Mesendoderm (in vitro differentiated cells): ENCODE measurements at regions not wholly inside any gene's neighbourhood (a gene's known extent, or its start where the extent isn't known, plus 50 kb on each side); places are given as distances from the start of the nearest gene placed in this dataset.

Source experiments
- DNase-seq: peaks from one replicate; pipeline ENCODE4 v3.0.0; 2013
- H2AK5ac ChIP-seq: 2 replicates; pipeline ENCODE4 v1.6.1; 2013; ENCODE audit warnings: low read length, inconsistent platforms
- H2BK120ac ChIP-seq: 2 replicates; pipeline ENCODE4 v1.6.1; 2013; ENCODE audit warnings: low read depth, mild to moderate bottlenecking, low read length, moderate library complexity, mixed read lengths
- H2BK15ac ChIP-seq: replicated peaks from 2 replicates; pipeline ENCODE4 v1.6.1; 2013; ENCODE audit warnings: low read depth, mild to moderate bottlenecking, moderate library complexity
- H2BK5ac ChIP-seq: 2 replicates; pipeline ENCODE4 v1.6.1; 2013; ENCODE audit warnings: low read length, inconsistent platforms
- H3K18ac ChIP-seq: 2 replicates; pipeline ENCODE4 v1.6.1; 2013; ENCODE audit warnings: mild to moderate bottlenecking, low read length, mixed read lengths
- H3K23ac ChIP-seq: one replicate; pipeline ENCODE4 v1.6.1; 2013; ENCODE audit warnings: low read length
- H3K27ac ChIP-seq: 2 replicates; pipeline ENCODE4 v1.5.1; 2013; ENCODE audit warnings: low read depth, mild to moderate bottlenecking, inconsistent platforms, low read length, moderate library complexity
- H3K27me3 ChIP-seq: 2 replicates; pipeline ENCODE4 v1.6.1; 2013; ENCODE audit warnings: low read length, control low read depth, mild to moderate bottlenecking, inconsistent platforms; ENCODE audit not compliant: insufficient read depth, poor library complexity
- H3K36me3 ChIP-seq: 2 replicates; pipeline ENCODE4 v1.6.1; 2013; ENCODE audit warnings: low read length, inconsistent platforms; ENCODE audit not compliant: control insufficient read depth, insufficient read depth
- H3K4ac ChIP-seq: one replicate; pipeline ENCODE4 v1.6.1; 2013; ENCODE audit warnings: low read depth, mild to moderate bottlenecking, low read length, moderate library complexity
- H3K4me1 ChIP-seq: 2 replicates; pipeline ENCODE4 v1.6.1; 2013; ENCODE audit warnings: low read depth, low read length, inconsistent platforms; ENCODE audit not compliant: control insufficient read depth
- H3K4me2 ChIP-seq: 2 replicates; pipeline ENCODE4 v1.6.1; 2013; ENCODE audit warnings: low read length
- H3K4me3 ChIP-seq: 2 replicates; pipeline ENCODE4 v1.5.1; 2013; ENCODE audit warnings: mild to moderate bottlenecking, low read length
- H3K56ac ChIP-seq: one replicate; pipeline ENCODE4 v1.6.1; 2013; ENCODE audit warnings: low read length
- H3K79me1 ChIP-seq: 2 replicates; pipeline ENCODE4 v1.6.1; 2013; ENCODE audit warnings: low read length, inconsistent platforms
- H3K79me2 ChIP-seq: 2 replicates; pipeline ENCODE4 v1.6.1; 2013; ENCODE audit warnings: mild to moderate bottlenecking, low read length; ENCODE audit not compliant: control insufficient read depth, insufficient read depth
- H3K9ac ChIP-seq: 2 replicates; pipeline ENCODE4 v1.6.1; 2013; ENCODE audit warnings: low read length, inconsistent platforms
- H4K5ac ChIP-seq: one replicate; pipeline ENCODE4 v1.6.1; 2013; ENCODE audit warnings: low read length
- H4K8ac ChIP-seq: one replicate; pipeline ENCODE4 v1.6.1; 2013; ENCODE audit warnings: low read depth, mild to moderate bottlenecking, control low read depth, low read length, moderate library complexity
- WGBS: extraction: QIAGEN DNeasy Blood & Tissue Kit; methylation state at CpG from one replicate; pipeline ENCODE4 v1.1.7; 2013; ENCODE audit warnings: low lambda C conversion rate, missing lambda C conversion rate; ENCODE audit not compliant: insufficient coverage; ENCODE audit errors: extremely low coverage; 5-methylcytosine and 5-hydroxymethylcytosine counted together

DNA sequence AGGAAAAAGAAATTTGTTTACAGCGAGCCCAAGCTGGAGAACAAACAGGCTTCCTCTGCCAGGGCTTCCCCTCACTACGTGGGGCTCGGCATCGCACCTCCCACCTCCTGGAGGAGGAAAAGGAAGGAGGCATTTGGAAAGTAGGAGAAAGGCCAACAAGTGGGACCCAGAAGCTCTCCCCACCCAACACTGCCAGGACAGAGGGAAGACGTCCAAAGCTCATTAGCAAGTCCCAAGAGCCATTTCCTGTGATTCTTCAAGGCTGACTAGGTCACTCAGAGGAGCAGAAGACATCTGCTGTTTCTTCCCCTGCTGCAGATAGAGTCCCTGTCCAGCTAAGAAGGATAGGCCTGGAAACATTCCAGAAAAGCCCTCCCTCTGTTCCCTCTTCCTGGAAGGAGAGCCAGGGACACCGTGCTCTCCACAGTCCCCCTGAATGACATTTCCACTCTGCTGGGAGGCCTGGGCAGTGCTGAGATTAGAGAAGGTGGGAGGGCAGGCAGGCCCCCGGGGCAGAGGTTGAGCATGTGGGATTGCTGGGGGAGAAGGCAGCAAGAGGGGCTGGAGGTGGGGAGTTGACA lies 57.0 kb upstream of the NEURL1B start:
- no peak overlapping the region for H3K4me3 ChIP-seq
- H3K79me2 ChIP-seq = no peaks in the 10 kb centered on the region
- no peak overlapping the region for H2BK120ac ChIP-seq
- no peak overlapping the region for H4K5ac ChIP-seq
- H4K8ac ChIP-seq = no peak overlapping the region
- H3K23ac ChIP-seq = no peak overlapping the region
- no peaks in the 10 kb centered on the region for H3K79me1 ChIP-seq
- no peak overlapping the region for H3K9ac ChIP-seq
- no peaks in the 10 kb centered on the region for H3K4me1 ChIP-seq
- peak; percentile 27 for DNase-seq
- no peak overlapping the region for H3K18ac ChIP-seq
- H2BK5ac ChIP-seq = no peak overlapping the region
- no peak overlapping the region for H3K56ac ChIP-seq
- H3K4me2 ChIP-seq = no peak overlapping the region
- no peak overlapping the region for H3K27ac ChIP-seq
- no peak overlapping the region for H2AK5ac ChIP-seq
- no CpG with 5 or more reads among the region's 7 CpGs for WGBS
- no peak overlapping the region for H3K4ac ChIP-seq
- no peaks in the 10 kb centered on the region for H3K27me3 ChIP-seq
- no peaks in the 10 kb centered on the region for H3K36me3 ChIP-seq
- no peak overlapping the region for H2BK15ac ChIP-seq

DNA sequence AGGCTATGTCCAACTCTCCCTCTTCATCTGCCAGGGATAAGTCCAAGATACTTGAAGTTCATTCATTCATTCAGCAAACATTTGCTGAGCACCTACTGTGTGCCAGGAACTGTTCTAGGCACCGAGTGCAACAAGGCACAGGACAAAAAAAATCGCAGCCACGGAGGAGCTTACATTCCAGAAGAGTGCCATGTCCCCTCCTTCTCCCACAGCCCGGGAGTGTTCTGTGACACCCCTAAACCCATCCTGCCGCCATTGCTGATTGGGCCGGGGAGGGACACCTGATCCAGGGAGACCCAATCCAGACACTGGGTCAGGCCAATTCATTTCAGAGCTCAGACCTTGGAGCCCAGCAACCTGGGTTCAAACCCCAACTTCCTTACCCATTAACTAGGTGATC lies 58.1 kb upstream of the NEURL1B start:
- Histone ChIP-seq H4K8ac (no peak overlapping the region), H3K4ac (no peak overlapping the region), H3K18ac (no peak overlapping the region), H2BK5ac (no peak overlapping the region), H3K56ac (no peak overlapping the region), H2BK120ac (no peak overlapping the region), H3K4me2 (no peak overlapping the region), H3K9ac (no peak overlapping the region), H3K27me3 (no peaks in the 10 kb centered on the region), H3K79me2 (no peaks in the 10 kb centered on the region), H3K27ac (no peak overlapping the region), H4K5ac (no peak overlapping the region), H3K36me3 (no peaks in the 10 kb centered on the region), H3K23ac (no peak overlapping the region), H2BK15ac (no peak overlapping the region), H2AK5ac (no peak overlapping the region), H3K4me1 (no peaks in the 10 kb centered on the region), H3K4me3 (no peak overlapping the region), H3K79me1 (no peaks in the 10 kb centered on the region)
- no CpG with 5 or more reads among the region's 6 CpGs for WGBS
- no peak for DNase-seq

DNA sequence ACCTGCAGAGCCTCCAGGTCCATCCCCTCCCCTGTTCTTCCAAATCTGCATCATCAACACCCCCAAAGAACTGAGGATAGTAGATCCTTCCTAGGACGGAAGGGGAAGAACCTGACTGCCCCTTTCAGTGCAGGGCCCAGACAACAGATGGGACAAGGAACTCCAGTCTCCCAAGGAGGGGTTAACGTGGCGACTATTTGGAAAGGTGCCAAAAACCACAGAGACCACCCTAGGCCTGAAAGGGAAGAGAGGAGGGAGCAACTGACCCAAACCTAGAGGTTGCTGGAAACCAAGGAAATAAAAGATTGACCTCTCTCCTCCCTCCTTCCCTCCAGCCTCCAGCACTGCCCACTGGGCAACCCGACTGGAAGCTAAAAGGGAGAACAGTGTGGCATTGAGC lies 59.7 kb upstream of the NEURL1B start:
- Histone ChIP-seq H3K9ac (no peak overlapping the region), H3K18ac (no peak overlapping the region), H3K4me1 (no peaks in the 10 kb centered on the region), H3K79me2 (no peaks in the 10 kb centered on the region), H4K8ac (no peak overlapping the region), H3K4ac (no peak overlapping the region), H3K79me1 (no peaks in the 10 kb centered on the region), H2BK5ac (no peak overlapping the region), H3K56ac (no peak overlapping the region), H3K23ac (peak overlapping the region; percentile 66), H3K4me3 (no peak overlapping the region), H3K27ac (no peak overlapping the region), H4K5ac (no peak overlapping the region), H3K36me3 (no peaks in the 10 kb centered on the region), H2AK5ac (no peak overlapping the region), H3K27me3 (no peaks in the 10 kb centered on the region), H3K4me2 (no peak overlapping the region), H2BK15ac (no peak overlapping the region), H2BK120ac (no peak overlapping the region)
- no CpG with 5 or more reads among the region's 4 CpGs for WGBS
- no peak for DNase-seq

DNA sequence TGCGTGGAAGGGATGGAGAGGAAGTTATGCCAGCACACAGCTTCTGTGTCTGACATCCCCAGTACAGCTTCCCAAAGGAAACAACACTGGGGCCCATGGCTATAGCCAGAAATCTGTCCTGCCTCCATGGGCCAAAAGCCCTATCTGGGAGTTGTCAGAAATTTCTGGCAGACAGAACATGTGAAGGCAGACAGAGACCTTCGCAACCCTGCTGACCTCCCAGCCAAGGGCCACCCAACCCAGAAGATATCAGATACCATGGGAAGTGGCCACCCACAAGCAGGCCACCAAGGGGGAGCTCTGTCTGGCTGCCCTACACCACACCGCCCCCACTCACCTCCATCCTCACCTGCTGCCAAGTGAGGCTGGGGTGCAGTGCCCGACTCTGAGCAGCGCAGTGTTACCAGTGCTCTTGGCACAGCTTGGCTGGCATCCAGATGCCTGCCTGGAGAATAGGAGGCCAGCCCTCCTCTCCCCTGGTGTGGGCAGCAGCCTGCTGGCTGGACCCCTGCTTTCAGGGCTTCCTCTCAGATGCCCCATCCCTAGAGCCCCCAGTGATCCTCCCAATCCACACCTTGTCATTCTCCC lies 61.6 kb upstream of the NEURL1B start:
- no peak overlapping the region for H3K4me3 ChIP-seq
- H3K4me2 ChIP-seq = no peak overlapping the region

DNA sequence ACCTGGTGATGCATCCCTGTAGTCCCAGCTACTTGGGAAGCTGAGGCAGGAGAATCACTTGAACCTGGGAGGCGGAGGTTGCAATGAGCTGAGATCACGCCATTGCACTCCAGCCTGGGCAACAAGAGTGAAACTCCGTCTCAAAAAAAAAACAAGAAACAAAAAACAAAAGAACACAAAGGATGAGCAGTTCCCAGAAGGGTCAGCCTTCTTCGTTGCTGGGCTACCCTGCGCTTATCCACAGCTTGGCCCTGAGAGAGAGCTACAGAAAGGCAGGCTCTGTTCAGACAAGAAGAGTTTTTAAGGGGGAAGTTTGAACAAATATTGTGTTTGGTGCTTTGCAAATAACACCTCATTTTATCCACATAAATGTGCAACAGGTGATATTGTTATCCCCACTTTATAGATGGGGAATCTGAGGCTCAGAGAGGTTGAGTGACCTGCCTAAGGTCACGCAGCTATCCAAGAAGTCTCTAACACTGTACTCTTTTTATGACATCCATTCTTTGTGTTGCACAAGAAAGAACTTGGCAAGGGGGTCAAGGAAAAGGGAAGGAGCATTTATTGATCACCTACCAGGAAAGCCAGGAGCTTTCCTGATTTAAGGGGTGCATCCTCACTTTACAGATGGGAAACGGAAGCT lies 63.7 kb upstream of the NEURL1B start:
- H3K27me3 ChIP-seq = no peaks in the 10 kb centered on the region
- H3K79me1 ChIP-seq = no peaks in the 10 kb centered on the region
- WGBS = no CpG with 5 or more reads among the region's 7 CpGs

More for the DNA sequence above, 61.6 kb upstream of the NEURL1B start:
- Histone ChIP-seq H3K27me3 (no peaks in the 10 kb centered on the region), H2BK5ac (no peak overlapping the region), H3K56ac (no peak overlapping the region), H3K36me3 (no peaks in the 10 kb centered on the region), H3K79me2 (no peaks in the 10 kb centered on the region), H3K9ac (no peak overlapping the region), H4K5ac (no peak overlapping the region), H2BK15ac (no peak overlapping the region), H2AK5ac (no peak overlapping the region), H3K18ac (no peak overlapping the region), H4K8ac (no peak overlapping the region), H3K4me1 (no peaks in the 10 kb centered on the region), H2BK120ac (no peak overlapping the region), H3K79me1 (no peaks in the 10 kb centered on the region), H3K4ac (no peak overlapping the region), H3K27ac (no peak overlapping the region), H3K23ac (no peak overlapping the region)
- DNase-seq = no peak
- WGBS = no CpG with 5 or more reads among the region's 5 CpGs

More for the DNA sequence above, 63.7 kb upstream of the NEURL1B start:
- Histone ChIP-seq H3K4me2 (no peak overlapping the region), H3K4me1 (no peaks in the 10 kb centered on the region), H3K36me3 (no peaks in the 10 kb centered on the region), H3K79me2 (no peaks in the 10 kb centered on the region), H3K27ac (no peak overlapping the region), H3K18ac (no peak overlapping the region), H2AK5ac (no peak overlapping the region), H3K4me3 (no peak overlapping the region), H4K5ac (no peak overlapping the region), H4K8ac (no peak overlapping the region), H3K23ac (no peak overlapping the region), H3K9ac (no peak overlapping the region), H2BK5ac (no peak overlapping the region), H2BK120ac (no peak overlapping the region), H3K4ac (no peak overlapping the region), H2BK15ac (no peak overlapping the region), H3K56ac (no peak overlapping the region)
- DNase-seq = no peak
